HepG2 (cell line): ENCODE measurements at regions not wholly inside any gene's neighbourhood (a gene's known extent, or its start where the extent isn't known, plus 50 kb on each side); places are given as distances from the start of the nearest gene placed in this dataset.

Experiments
- ATAC-seq: fragments of 200-7000 bp; cut with Tn5 transposase; 3 replicates; pipeline ENCODE4 v1.9.1; 2020; ENCODE audit warnings: mild to moderate bottlenecking, moderate library complexity
- BruUV-seq: library from RNA; stranded (reverse); fragments of 400-500 nt; replicated peaks from 2 replicates; lab custom pipeline; 2021; lab: Mats Ljungman, UMichigan
- CTCF ChIA-PET: fragments of 300-600 bp; formaldehyde crosslinking; extraction: SDS; loops from one replicate; lab custom pipeline; 2021; ENCODE audit warnings: low total read pairs, inconsistent platforms, low intra/inter-chr PET ratio; lab: Yijun Ruan, JAX
- POLR2A ChIA-PET: fragments of 350-600 bp; sonication (Branson Sonifier 250); formaldehyde crosslinking; loops from one replicate; lab custom pipeline; 2020; ENCODE audit warnings: antibody characterized with exemption, inconsistent platforms; lab: Yijun Ruan, JAX
- DNase-seq: peaks from one replicate; pipeline ENCODE4 v3.0.0-alpha.2; 2015; ENCODE audit warnings: low spot score
- FAIRE-seq: peaks from 3 replicates; lab custom pipeline; 2011; peaks lifted over from hg19 to GRCh38; lab: Jason Lieb, UNC
- H2AFZ ChIP-seq: one replicate; pipeline ENCODE4 v1.6.1; 2011; ENCODE audit warnings: low read length, inconsistent platforms
- H3K27ac ChIP-seq: fragments of 300-600 bp; 3 replicates; pipeline ENCODE4 v1.8.0; 2011; ENCODE audit warnings: mixed run types, mild to moderate bottlenecking, mixed read lengths, low read length, inconsistent platforms; ENCODE audit not compliant: insufficient read depth; ENCODE audit errors: extremely low read length
- H3K27me3 ChIP-seq, 2 experiments: fragments of 200-600 bp in 1 of 2; 2 replicates in 1 of 2; 3 replicates in 1 of 2; pipeline versions ENCODE4 v1.6.0 to v1.8.0; 2011; ENCODE audit warnings: low read length in 2 of 2, mild to moderate bottlenecking in 2 of 2, moderate library complexity in 2 of 2, inconsistent platforms in 1 of 2; ENCODE audit not compliant: insufficient read depth in 2 of 2, control insufficient read depth in 1 of 2
- H3K36me3 ChIP-seq, 2 experiments: fragments of 200-600 bp in 1 of 2; replicated peaks in 1 of 2; 2 replicates in 1 of 2; 3 replicates in 1 of 2; pipeline versions ENCODE4 v1.5.1 to v1.8.0; 2011; ENCODE audit warnings: low read length in 2 of 2, inconsistent platforms in 1 of 2; ENCODE audit not compliant: insufficient read depth in 2 of 2, control insufficient read depth in 1 of 2
- H3K4me1 ChIP-seq: 2 replicates; pipeline ENCODE4 v1.5.1; 2012; ENCODE audit warnings: low read length, inconsistent platforms; ENCODE audit not compliant: insufficient read depth
- H3K4me2 ChIP-seq: 2 replicates; pipeline ENCODE4 v1.6.0; 2011; ENCODE audit warnings: low read depth, low read length, inconsistent platforms
- H3K4me3 ChIP-seq, 3 experiments: fragments of 200-600 bp in 1 of 3; sonication (generic), shearing (Covaris generic) in 1 of 3; replicated peaks in 1 of 3; 2 replicates each; pipeline ENCODE4 v1.5.1; 2011 to 2016; ENCODE audit warnings: low read length in 3 of 3, inconsistent platforms in 2 of 3, low read depth in 2 of 3, mild to moderate bottlenecking in 2 of 3, control low read depth in 1 of 3, mixed read lengths in 1 of 3; ENCODE audit not compliant: insufficient read depth in 1 of 3
- H3K79me2 ChIP-seq: one replicate; pipeline ENCODE4 v1.6.1; 2011; ENCODE audit warnings: low read length, inconsistent platforms; ENCODE audit not compliant: insufficient read depth
- H3K9ac ChIP-seq: 2 replicates; pipeline ENCODE4 v1.6.0; 2011; ENCODE audit warnings: mild to moderate bottlenecking, low read depth, low read length, inconsistent platforms; ENCODE audit not compliant: insufficient read depth
- H3K9me3 ChIP-seq: 2 replicates; pipeline ENCODE4 v1.5.1; 2012; ENCODE audit warnings: mild to moderate bottlenecking, low read length
- H4K20me1 ChIP-seq: 2 replicates; pipeline ENCODE4 v1.6.0; 2011; ENCODE audit warnings: inconsistent platforms, mild to moderate bottlenecking, low read length, moderate library complexity; ENCODE audit not compliant: insufficient read depth
- CC2D1A ChIP-seq: sonication (generic); formaldehyde crosslinking; IDR thresholded peaks from 2 replicates; pipeline ENCODE4 v1.8.1; 2023; ENCODE audit warnings: mild to moderate bottlenecking, missing genetic modification reagents
- FOXP1 ChIP-seq, 2 experiments: fragments of 450-650 bp in 1 of 2; IDR thresholded peaks; 2 replicates each; pipeline ENCODE4 v1.6.1; 2017 to 2018; ENCODE audit warnings: antibody characterized with exemption in 1 of 2
- LCORL ChIP-seq, 2 experiments: fragments of 450-650 bp in 1 of 2; sonication (generic) in 1 of 2; formaldehyde crosslinking in 1 of 2; IDR thresholded peaks; 2 replicates each; pipeline versions ENCODE4 v1.5.0 to v1.6.1; 2017 to 2020; ENCODE audit warnings: antibody characterized with exemption in 1 of 2, missing genetic modification reagents in 1 of 2
- PCBP2 ChIP-seq: fragments of 200-400 bp; formaldehyde crosslinking; optimal IDR thresholded peaks from 2 replicates; pipeline ENCODE3; 2018; ENCODE audit warnings: low read length, low read depth; ENCODE audit not compliant: poor library complexity, severe bottlenecking
- SNRNP70 ChIP-seq: fragments of 200-400 bp; formaldehyde crosslinking; IDR thresholded peaks from 2 replicates; pipeline ENCODE4 v1.6.1; 2017; ENCODE audit warnings: mild to moderate bottlenecking, low read depth, low read length, moderate library complexity
- SP5 ChIP-seq: IDR thresholded peaks from 2 replicates; pipeline ENCODE4 v1.6.1; 2016; ENCODE audit warnings: low read depth, borderline replicate concordance
- TRIM22 ChIP-seq: fragments of 450-650 bp; IDR thresholded peaks from 2 replicates; pipeline ENCODE4 v1.6.1; 2017
- ZBTB14 ChIP-seq: sonication (generic); formaldehyde crosslinking; IDR thresholded peaks from 2 replicates; pipeline ENCODE4 v1.4.0; 2020; ENCODE audit warnings: missing genetic modification reagents
- ZFP36L2 ChIP-seq: sonication (generic); formaldehyde crosslinking; IDR thresholded peaks from 2 replicates; pipeline ENCODE4 v1.4.0; 2020; ENCODE audit warnings: missing genetic modification reagents
- ZMYM3 ChIP-seq: sonication (generic); formaldehyde crosslinking; IDR thresholded peaks from 2 replicates; pipeline ENCODE4 v1.5.1; 2020; ENCODE audit warnings: mild to moderate bottlenecking, missing genetic modification reagents
- ZNF235 ChIP-seq: sonication (generic); formaldehyde crosslinking; IDR thresholded peaks from 2 replicates; pipeline ENCODE4 v1.8.1; 2023; ENCODE audit warnings: mild to moderate bottlenecking, missing genetic modification reagents, borderline replicate concordance
- ZNF382 ChIP-seq: sonication (generic); formaldehyde crosslinking; IDR thresholded peaks from 2 replicates; pipeline ENCODE4 v1.5.0; 2020; ENCODE audit warnings: missing genetic modification reagents, mild to moderate bottlenecking, borderline replicate concordance
- ZNF564 ChIP-seq: sonication (generic); formaldehyde crosslinking; IDR thresholded peaks from 2 replicates; pipeline ENCODE4 v1.8.1; 2023; ENCODE audit warnings: mild to moderate bottlenecking, missing genetic modification reagents
- whole genome bisulfite sequencing: methylation state at CpG from one replicate; pipeline ENCODE4 v1.1.6; 2017; ENCODE audit warnings: low lambda C conversion rate; 5-methylcytosine and 5-hydroxymethylcytosine counted together
- in situ Hi-C: cut with HindIII; loops from 2 replicates; pipeline ENCODE4 v1.10.0; 2017; ENCODE audit warnings: low pct_unique_long_range_greater_than_20kb; ENCODE audit not compliant: extremely low pct_ligation_motif_present
- intact Hi-C: fragments of 100-400 bp; cut with micrococcal nuclease; formaldehyde crosslinking; loops from one replicate; pipeline ENCODE4 v1.10.0; 2022; ENCODE audit not compliant: unreplicated experiment

- POLR2A ChIA-PET: no interaction called here
- no TSS peak for BruUV-seq
- WGBS: 69% methylated on average over 2 of the region's 2 CpGs
- no peak for ATAC-seq
- no peaks in the 10 kb centered on the region for H3K9me3 ChIP-seq
- no peak overlapping the region for H3K27ac ChIP-seq
- no peaks in the 10 kb centered on the region for H4K20me1 ChIP-seq
- CTCF ChIA-PET: no interaction called here
- H3K4me2 ChIP-seq: no peak overlapping the region
- H3K4me1 ChIP-seq: no peaks in the 10 kb centered on the region
- FAIRE-seq: no peak
- no peak overlapping the region for H2AFZ ChIP-seq
- H3K36me3 ChIP-seq: no peaks in the 10 kb centered on the region
- no peak overlapping the region for H3K9ac ChIP-seq
- in situ Hi-C loops: no loop called here
- no peaks in the 10 kb centered on the region for H3K27me3 ChIP-seq
- H3K4me3 ChIP-seq: no peak overlapping the region
- no peaks in the 10 kb centered on the region for H3K79me2 ChIP-seq
- DNase-seq: no peak
- TF ChIP-seq ZFP36L2 (CRISPR knock-in tag) (no peak), LCORL (IDR thresholded peaks at IDR 0.05) (no peak), LCORL (CRISPR knock-in tag; IDR thresholded peaks at IDR 0.05) (no peak), ZMYM3 (CRISPR knock-in tag) (no peak), PCBP2 (no peak), ZNF235 (CRISPR knock-in tag) (no peak), ZNF564 (CRISPR knock-in tag) (no peak), SNRNP70 (no peak), FOXP1 (IDR thresholded peaks at IDR 0.05) (no peak), FOXP1 (CRISPR knock-in tag; IDR thresholded peaks at IDR 0.05) (no peak), ZBTB14 (CRISPR knock-in tag) (no peak), CC2D1A (CRISPR knock-in tag) (no peak), SP5 (CRISPR knock-in tag) (no peak), TRIM22 (no peak), ZNF382 (CRISPR knock-in tag) (no peak)
- TF ChIP-seq, all 625 proteins: peak for 0
- intact Hi-C loops: no loop called here
Observed at GRCh38 chr12:29983851-29984250, 200.1 kb upstream of the TMTC1 start.
